Motor neuron (in vitro differentiated cells): ENCODE measurements at regions not wholly inside any gene's neighbourhood (a gene's known extent, or its start where the extent isn't known, plus 50 kb on each side); places are given as distances from the start of the nearest gene placed in this dataset.
A peak's percentile ranks its signal among the peaks of the same experiment; 100 is the strongest.
"Not testable (repeated sequence)": the region's sequence is repeated elsewhere in the genome, so short reads cannot be mapped to it uniquely, and the experiment has no call there.

Experiments
- ATAC-seq, 8 experiments: fragments of 200-7000 bp; cut with Tn5 transposase; replicated peaks in 6 of 8; 2 replicates each; pipeline ENCODE4 v1.8.0; 2021; ENCODE audit warnings: mild to moderate bottlenecking in 8 of 8, moderate library complexity in 8 of 8
- H3K27ac ChIP-seq, 2 donors: fragments of 250-450 bp; sonication (Bioruptor Pico); 2 replicates each; pipeline ENCODE4 v1.9.0; 2021; ENCODE audit warnings: antibody characterized with exemption in 2 of 2, mild to moderate bottlenecking in 2 of 2, moderate library complexity in 1 of 2
- H3K4me1 ChIP-seq, 2 donors: fragments of 250-450 bp; sonication (Bioruptor Pico); replicated peaks in 1 of 2; 2 replicates each; pipeline ENCODE4 v1.6.1; 2021; ENCODE audit warnings: antibody characterized with exemption in 2 of 2, mild to moderate bottlenecking in 2 of 2, moderate library complexity in 1 of 2
- H3K4me3 ChIP-seq, 5 donors: fragments of 250-450 bp; sonication (Bioruptor Pico); 2 replicates each; pipeline ENCODE4 v1.9.0; 2021; ENCODE audit warnings: antibody characterized with exemption in 5 of 5, mild to moderate bottlenecking in 5 of 5, moderate library complexity in 4 of 5
- WGBS, 10 experiments: fragments of 450-650 bp; shearing (Covaris generic); methylation state at CpG; one replicate each; pipeline ENCODE4 v1.0.0; 2022; 5-methylcytosine and 5-hydroxymethylcytosine counted together
- in situ Hi-C, 9 experiments: fragments of 400-800 bp; cut with MboI; loops; one replicate each; pipeline ENCODE4 v1.15.0; 2021; ENCODE audit warnings: low sequenced_read_pairs in 9 of 9, low pct_unique_long_range_greater_than_20kb in 2 of 9; ENCODE audit not compliant: unreplicated experiment in 9 of 9

DNA sequence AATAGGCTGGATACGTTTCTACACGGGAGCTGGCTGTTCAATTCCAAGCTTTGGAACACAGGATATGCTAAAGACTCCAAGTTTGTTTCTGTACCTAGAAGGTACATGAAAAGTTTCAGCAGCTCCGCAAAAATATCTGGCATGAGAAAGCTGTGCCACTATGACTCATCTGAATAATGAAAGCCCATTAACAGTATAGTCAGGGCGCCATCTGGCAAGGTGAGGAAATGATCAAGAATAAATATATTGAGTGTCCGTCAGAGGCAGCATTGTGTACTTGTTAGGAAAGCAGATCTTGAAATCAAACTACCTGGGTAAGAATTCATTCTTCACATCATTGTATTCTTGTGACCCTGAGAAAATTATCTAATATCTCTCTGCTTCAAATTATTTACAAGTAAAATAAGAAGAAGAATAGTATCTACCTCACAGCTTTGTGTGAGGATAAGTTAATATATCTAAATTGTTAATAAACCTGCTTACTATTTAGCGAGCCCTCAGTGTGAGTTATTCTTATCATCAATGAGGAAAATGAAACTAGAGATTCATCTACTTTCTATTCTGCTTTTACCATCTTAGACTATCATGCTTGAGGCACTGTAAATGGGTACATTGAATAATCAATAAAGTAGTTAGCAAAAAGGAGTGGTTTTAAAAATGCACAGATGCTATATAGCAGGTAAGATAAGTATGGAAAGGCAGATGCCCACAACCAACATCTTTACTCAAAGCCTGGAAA lies 53.5 kb downstream of the FSCB start:
- WGBS, 10 experiments, result 0 to 95% (median 58%) methylated on average over 1 to 5 of the region's 6 CpGs; no CpG with 5 or more reads in 1 of the 10 experiments
- no peak overlapping the region for H3K4me3 ChIP-seq
- H3K4me1 ChIP-seq, result no peaks in the 10 kb centered on the region
- in situ Hi-C loops, result no loop called here
- H3K27ac ChIP-seq, result no peak overlapping the region
- ATAC-seq, result peak in 2 of 8 experiments; percentile 23 to 58

DNA sequence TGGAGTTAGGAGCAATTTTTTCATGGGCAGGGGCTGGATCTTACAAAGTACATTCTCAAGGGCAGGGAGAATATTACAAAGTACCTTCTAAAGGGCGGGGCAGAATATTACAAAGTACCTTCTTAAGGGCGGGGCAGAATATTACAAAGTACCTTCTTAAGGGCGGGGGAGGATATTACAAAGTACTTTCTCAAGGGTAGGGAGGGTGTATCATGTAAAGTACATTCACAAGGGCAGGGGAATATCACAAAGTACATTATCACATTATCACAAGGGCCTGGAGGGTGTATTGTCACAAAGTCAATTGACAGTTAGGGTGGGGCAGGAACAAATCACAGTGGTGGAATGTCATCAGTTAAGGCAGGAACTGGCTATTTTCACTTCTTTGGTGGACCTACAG lies 56.9 kb downstream of the FSCB start:
- in situ Hi-C loops, H3K4me1 ChIP-seq, H3K4me3 ChIP-seq, ATAC-seq, H3K27ac ChIP-seq: not testable (repeated sequence)
- 11 to 86% (median 63%) methylated on average over 2 to 3 of the region's 3 CpGs; no CpG with 5 or more reads in 6 of the 10 experiments for WGBS, 10 experiments

DNA sequence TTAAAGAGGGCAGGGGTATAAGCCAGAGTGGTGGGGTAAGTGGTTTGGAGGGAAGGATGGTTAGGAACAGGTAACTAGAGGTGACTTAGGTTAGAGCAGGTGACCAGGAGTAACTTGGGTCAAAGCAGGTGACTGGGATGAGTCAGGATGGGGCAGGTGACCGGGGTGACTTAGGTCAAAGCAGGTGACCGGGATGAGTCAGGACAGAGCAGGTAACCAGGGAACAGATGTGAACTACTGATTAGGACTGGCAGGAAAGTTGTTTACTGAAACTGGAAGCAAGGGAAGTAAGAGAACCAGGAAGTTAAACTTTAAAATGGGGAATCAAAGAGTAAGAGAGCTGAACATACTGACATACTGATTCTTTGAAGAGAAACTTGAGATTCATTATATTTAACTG lies 57.4 kb downstream of the FSCB start:
- no peak overlapping the region for H3K4me3 ChIP-seq
- H3K27ac ChIP-seq, result no peak overlapping the region
- H3K4me1 ChIP-seq, result no peaks in the 10 kb centered on the region
- no peak for ATAC-seq
- in situ Hi-C loops, result no loop called here
- WGBS, 10 experiments, result 30 to 100% (median 60%) methylated on average over 1 to 2 of the region's 2 CpGs; no CpG with 5 or more reads in 5 of the 10 experiments

DNA sequence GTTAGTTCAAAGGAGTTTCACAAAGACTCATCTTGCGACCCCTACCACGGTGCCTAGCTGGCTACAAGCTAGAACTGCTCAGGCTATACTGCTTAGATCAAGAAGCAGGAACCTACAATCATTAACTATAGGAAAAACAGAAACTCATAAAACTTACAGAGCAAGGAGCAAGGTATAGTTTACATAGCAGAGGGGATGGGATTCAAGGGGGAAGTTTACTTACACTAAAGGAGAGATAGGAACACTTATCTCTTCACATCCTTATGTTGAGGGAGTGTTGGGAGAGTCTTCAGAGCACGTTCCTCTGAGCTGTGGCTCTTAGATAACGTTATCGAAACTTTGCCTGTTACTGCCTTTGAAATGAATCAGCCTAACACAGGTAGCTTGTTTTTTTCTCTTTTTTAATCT lies 58.1 kb downstream of the FSCB start:
- Histone ChIP-seq H3K4me3 (no peak overlapping the region), H3K4me1 (no peaks in the 10 kb centered on the region), H3K27ac (no peak overlapping the region)
- ATAC-seq, result no peak
- in situ Hi-C loops, result no loop called here
- 3 to 93% (median 75%) methylated on average over 1 to 5 of the region's 5 CpGs for WGBS, 10 experiments

DNA sequence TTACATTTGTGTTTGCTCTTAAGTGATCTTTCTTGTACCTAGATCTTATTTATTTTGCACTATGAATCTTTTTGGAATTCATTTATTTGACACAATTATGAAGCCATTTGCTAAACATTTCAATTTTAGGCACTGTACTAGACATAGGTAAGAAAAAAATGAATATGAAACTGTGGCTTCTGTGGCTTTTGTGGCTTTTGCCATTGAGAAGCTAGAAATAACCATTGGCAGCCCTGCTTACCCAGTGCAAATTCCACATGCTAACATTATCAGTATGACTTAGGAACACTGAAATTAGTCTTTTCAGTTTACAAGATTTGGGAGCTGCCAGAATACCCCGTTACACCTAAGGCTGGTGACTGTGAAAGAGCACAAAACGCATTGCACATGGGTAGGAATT lies 60.1 kb downstream of the FSCB start:
- 0 to 100% (median 42%) methylated on average over 1 to 2 of the region's 2 CpGs; no CpG with 5 or more reads in 2 of the 10 experiments for WGBS, 10 experiments
- no peaks in the 10 kb centered on the region for H3K4me1 ChIP-seq
- ATAC-seq, result no peak
- no peak overlapping the region for H3K4me3 ChIP-seq
- H3K27ac ChIP-seq, result no peak overlapping the region
- in situ Hi-C loops, result no loop called here

DNA sequence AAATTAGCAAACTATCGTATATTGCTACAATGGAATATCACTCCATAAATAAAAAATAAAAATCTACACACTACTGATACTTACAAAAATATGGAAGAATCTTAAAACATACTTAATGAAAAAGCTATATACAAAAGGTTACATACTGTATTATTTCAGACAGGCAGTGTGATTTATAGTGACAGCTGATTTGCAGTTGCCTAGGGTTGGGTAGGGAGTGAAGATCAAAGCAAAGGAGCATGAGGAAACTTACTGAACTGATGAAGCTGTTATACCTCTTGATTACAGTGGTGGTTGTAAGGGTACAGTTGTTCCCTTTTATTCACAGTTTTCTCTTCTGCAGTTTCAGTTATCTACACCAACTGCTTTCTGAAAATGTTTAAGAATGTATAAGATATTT lies 62.6 kb downstream of the FSCB start:
- H3K4me1 ChIP-seq, result no peaks in the 10 kb centered on the region
- 0 to 100% (median 86%) methylated on average over 1 of the region's 1 CpG; no CpG with 5 or more reads in 5 of the 10 experiments for WGBS, 10 experiments
- ATAC-seq, result no peak
- in situ Hi-C loops, result no loop called here
- no peak overlapping the region for H3K4me3 ChIP-seq
- H3K27ac ChIP-seq, result no peak overlapping the region

DNA sequence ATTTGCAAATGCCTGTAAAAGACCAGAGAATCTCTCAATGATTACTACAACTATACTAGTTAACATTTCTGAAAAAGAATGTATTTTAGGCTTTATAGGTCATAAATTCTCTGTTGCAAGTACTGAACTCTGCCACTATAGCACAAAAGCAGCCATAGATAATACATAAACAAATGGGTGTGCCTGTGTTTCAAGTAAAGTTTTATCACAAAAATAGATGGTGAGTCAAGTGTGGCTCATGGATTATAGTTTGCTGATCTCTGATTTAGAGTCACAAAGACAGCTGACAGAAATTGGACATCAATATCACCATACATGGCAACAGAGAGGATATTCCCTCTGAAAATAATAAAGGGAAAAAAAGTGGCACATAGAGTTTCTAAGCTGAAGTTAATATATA lies 68.1 kb downstream of the FSCB start:
- H3K27ac ChIP-seq, result no peak overlapping the region
- H3K4me3 ChIP-seq, result no peak overlapping the region
- in situ Hi-C loops, result no loop called here
- ATAC-seq, result no peak
- H3K4me1 ChIP-seq, result peaks cover 0 to 6% of the 10 kb centered on the region in 2 donors

DNA sequence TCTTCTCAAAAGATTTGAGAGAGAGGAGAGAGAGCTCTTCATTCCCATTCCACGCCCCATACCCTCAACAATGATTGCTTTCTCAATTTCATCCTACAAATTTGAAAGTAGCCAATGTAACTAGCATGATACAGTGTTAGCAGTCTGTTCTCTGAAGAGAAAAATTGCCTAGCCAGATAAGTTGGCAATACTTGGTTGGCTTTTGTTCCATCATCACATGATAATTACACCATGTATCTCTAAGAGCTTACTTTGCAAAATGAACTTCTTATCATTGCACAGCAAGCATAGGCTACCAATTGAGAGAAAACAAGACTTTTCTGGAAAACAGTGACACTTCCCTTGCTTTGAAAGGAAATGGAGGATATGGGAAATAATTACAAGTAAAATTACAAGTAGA lies 68.9 kb downstream of the FSCB start:
- in situ Hi-C loops, result no loop called here

DNA sequence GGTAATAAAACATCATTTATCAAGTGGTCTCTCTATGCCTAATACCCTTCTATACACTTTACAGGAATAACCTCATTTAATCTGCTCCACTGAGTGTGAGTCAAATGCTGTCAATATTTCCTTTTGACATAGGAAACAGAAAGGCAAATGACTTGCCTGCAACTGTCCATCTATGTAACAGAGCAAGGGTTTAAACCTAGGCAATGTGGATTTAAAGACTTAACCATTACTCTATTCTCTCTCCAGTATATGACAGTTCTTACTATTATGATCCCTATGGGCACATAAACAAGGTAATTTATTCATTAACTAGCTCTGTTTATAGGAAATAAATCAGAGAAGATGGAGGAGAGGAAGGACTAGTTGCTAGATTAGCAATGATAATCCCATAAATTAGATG lies 70.6 kb downstream of the FSCB start:
- Histone ChIP-seq H3K4me3 (no peak overlapping the region), H3K27ac (no peak overlapping the region), H3K4me1 (peaks cover 0 to 6% of the 10 kb centered on the region in 2 donors)
- in situ Hi-C loops, result no loop called here
- peak in 3 of 8 experiments; percentile 69 to 82 (median 72) for ATAC-seq

More for the DNA sequence above, 68.9 kb downstream of the FSCB start:
- no peak overlapping the region for H3K27ac ChIP-seq
- 0 to 75% (median 30%) methylated on average over 1 of the region's 1 CpG; no CpG with 5 or more reads in 4 of the 10 experiments for WGBS, 10 experiments
- peaks cover 0 to 6% of the 10 kb centered on the region in 2 donors for H3K4me1 ChIP-seq
- no peak overlapping the region for H3K4me3 ChIP-seq
- ATAC-seq, result no peak

DNA sequence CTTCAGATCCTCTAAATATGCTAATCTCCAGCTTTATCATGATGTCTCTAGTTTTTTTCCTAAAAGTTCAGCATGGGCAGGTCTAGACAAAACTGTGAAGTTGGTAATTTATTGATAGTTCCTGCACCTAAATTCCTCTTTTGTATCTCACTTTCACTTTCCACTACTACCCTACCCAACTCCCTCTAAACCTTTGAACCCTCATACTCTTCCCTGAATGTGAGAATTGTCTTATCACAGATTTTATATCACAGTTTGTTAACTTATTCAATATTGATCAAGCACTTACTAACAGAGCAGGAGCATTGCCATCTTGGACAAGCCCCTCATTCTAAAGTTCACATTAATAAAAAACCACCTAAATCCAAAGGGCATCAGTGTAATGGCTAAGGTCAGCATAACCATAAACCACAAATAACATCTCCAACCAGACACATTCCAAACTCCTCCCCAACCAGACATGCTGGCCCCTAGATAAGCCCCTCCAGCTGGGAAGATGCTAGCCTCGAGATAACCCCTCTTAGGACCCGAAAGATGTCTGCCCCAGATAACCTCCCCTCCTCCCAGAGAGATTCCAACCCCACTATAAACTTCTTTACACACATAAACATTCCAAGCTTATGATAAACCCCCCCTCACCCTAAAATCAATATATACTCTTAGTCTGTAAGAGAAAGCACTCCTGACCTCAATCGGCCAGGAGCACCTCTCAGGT lies 78.7 kb downstream of the FSCB start:
- Histone ChIP-seq H3K27ac (no peak overlapping the region), H3K4me3 (no peak overlapping the region), H3K4me1 (no peaks in the 10 kb centered on the region)
- no peak for ATAC-seq
- in situ Hi-C loops, result no loop called here
- WGBS, 10 experiments, result 20 to 100% (median 58%) methylated on average over 1 to 3 of the region's 3 CpGs; no CpG with 5 or more reads in 4 of the 10 experiments

DNA sequence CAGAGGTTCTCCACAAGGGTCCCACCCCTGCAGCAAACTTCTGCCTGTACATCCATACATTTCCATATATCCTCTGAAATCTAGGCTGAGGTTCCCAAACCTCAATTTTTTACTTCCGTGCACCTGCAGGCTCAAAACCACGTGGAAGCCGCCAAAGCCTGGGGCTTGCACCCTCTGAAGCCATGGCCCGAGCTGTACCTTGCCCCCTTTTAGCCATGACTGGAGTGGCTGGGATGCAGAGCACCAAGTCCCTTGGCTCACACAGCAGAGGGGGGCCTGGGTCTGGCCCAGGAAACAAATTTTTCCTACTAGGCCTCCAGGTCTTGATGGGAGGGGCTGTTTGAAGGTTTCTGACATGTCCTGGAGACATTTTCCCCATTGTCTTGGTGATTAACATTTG lies 84.4 kb downstream of the FSCB start:
- WGBS, 10 experiments, result 0 to 100% (median 73%) methylated on average over 1 to 3 of the region's 4 CpGs; no CpG with 5 or more reads in 5 of the 10 experiments
- Histone ChIP-seq H3K4me1 (no peaks in the 10 kb centered on the region), H3K27ac (no peak overlapping the region), H3K4me3 (no peak overlapping the region)
- no peak for ATAC-seq
- in situ Hi-C loops, result no loop called here

DNA sequence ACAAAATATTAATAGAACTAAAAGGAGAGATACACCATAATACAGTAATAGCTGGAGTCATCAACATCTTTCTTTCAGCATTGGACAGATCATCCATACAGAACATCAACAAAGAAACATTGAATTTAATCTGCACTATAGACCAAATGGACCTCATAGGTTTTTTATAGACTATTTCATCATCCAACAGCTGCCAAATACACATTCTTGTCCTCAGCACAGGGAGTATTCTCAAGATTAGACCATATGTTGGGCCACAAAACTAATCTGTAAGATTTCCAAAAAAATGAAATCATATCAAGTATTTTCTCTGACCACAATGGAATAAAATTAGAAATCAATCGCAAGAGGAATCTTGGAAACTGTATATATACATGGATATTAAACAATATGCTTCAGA lies 86.9 kb downstream of the FSCB start:
- Histone ChIP-seq H3K27ac (no peak overlapping the region), H3K4me1 (no peaks in the 10 kb centered on the region), H3K4me3 (no peak overlapping the region)
- ATAC-seq, result no peak
- 0 to 100% (median 100%) methylated on average over 1 of the region's 1 CpG for WGBS, 10 experiments
- in situ Hi-C loops, result no loop called here

DNA sequence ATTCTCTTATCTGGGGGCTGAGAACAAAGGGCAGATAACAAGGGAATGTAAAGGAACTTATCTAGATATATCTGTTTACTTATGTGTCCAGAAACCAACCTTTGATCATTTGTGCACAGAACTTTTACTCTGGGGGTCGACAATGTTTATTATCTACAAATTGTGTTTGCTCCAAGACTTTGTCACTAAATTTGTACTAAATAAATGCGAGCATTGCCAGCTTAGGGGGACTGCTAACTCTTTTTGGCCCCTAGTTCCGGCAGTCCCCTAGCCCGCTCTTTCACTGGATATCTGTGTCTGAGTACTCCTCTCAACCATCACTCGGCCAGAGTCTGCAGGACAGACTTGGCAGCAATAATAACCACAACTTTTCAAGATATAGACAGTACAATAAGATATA lies 88.2 kb downstream of the FSCB start:
- 14 to 92% (median 73%) methylated on average over 2 to 5 of the region's 5 CpGs; no CpG with 5 or more reads in 2 of the 10 experiments for WGBS, 10 experiments
- ATAC-seq, result no peak
- H3K27ac ChIP-seq, result no peak overlapping the region
- H3K4me1 ChIP-seq, result no peaks in the 10 kb centered on the region
- H3K4me3 ChIP-seq, result no peak overlapping the region
- in situ Hi-C loops, result no loop called here

DNA sequence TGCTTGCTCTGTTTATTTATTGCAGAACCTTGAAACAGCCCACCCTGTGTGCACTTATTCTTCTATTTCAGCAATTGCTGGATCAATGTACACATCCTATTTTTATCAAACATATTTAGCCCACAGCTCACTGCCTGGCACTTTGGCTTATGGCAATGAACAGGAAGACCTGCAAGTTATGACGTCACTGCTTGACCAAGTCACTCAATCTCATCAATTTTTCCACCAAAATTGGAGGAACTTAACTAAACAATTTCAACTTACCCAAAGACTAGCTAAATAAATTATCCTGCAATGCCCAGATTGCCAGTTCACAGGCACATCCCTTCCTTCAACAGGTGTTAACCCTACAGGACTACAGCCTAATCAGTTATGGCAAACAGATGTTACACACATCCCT lies 89.3 kb downstream of the FSCB start:
- in situ Hi-C loops, result no loop called here
- 0 to 100% (median 89%) methylated on average over 1 of the region's 1 CpG; no CpG with 5 or more reads in 5 of the 10 experiments for WGBS, 10 experiments
- Histone ChIP-seq H3K27ac (no peak overlapping the region), H3K4me3 (no peak overlapping the region), H3K4me1 (peaks cover 0 to 2% of the 10 kb centered on the region in 2 donors)
- ATAC-seq, result no peak
